Mesodermal cell (in vitro differentiated cells): ENCODE measurements at regions not wholly inside any gene's neighbourhood (a gene's known extent, or its start where the extent isn't known, plus 50 kb on each side); places are given as distances from the start of the nearest gene placed in this dataset.

ENCODE experiments used
- H3K27ac ChIP-seq: 2 replicates; pipeline ENCODE4 v1.7.0; 2013; ENCODE audit warnings: mild to moderate bottlenecking, low read depth, low read length, moderate library complexity; ENCODE audit not compliant: severe bottlenecking
- H3K36me3 ChIP-seq: 2 replicates; pipeline ENCODE4 v1.7.1; 2013; ENCODE audit warnings: mild to moderate bottlenecking, low read length, moderate library complexity; ENCODE audit not compliant: control insufficient read depth, insufficient read depth
- H3K4me1 ChIP-seq: one replicate; pipeline ENCODE4 v1.7.1; 2013; ENCODE audit warnings: mild to moderate bottlenecking, low read length; ENCODE audit not compliant: insufficient read depth, control insufficient read depth, poor library complexity, severe bottlenecking
- H3K4me3 ChIP-seq: 2 replicates; pipeline ENCODE4 v1.7.0; 2013; ENCODE audit warnings: low read length, control low read depth, mild to moderate bottlenecking; ENCODE audit not compliant: insufficient read depth, poor library complexity, severe bottlenecking; ENCODE audit errors: extremely low read depth
- H3K9me3 ChIP-seq: 2 replicates; pipeline ENCODE4 v1.7.1; 2013; ENCODE audit warnings: mild to moderate bottlenecking, low read length, moderate library complexity; ENCODE audit not compliant: control insufficient read depth
- WGBS, 2 experiments: methylation state at CpG; one replicate each; pipeline ENCODE4 v1.1.5; 2013; ENCODE audit warnings: missing lambda C conversion rate in 2 of 2; ENCODE audit not compliant: insufficient coverage in 2 of 2; 5-methylcytosine and 5-hydroxymethylcytosine counted together

GRCh38 chr14:53450871-53451270 lies 297.7 kb upstream of the DDHD1 start:
- Histone ChIP-seq H3K36me3 (no peaks in the 10 kb centered on the region), H3K27ac (no peak overlapping the region), H3K9me3 (no peaks in the 10 kb centered on the region), H3K4me1 (peaks cover 10% of the 10 kb centered on the region), H3K4me3 (no peak overlapping the region)
- 71 to 90% methylated on average over 1 to 3 of the region's 3 CpGs for whole genome bisulfite sequencing, 2 experiments

GRCh38 chr14:53448682-53449081 lies 295.6 kb upstream of the DDHD1 start:
- Histone ChIP-seq H3K4me3 (no peak overlapping the region), H3K4me1 (peaks cover 10% of the 10 kb centered on the region), H3K27ac (no peak overlapping the region), H3K9me3 (no peaks in the 10 kb centered on the region), H3K36me3 (no peaks in the 10 kb centered on the region)
- 60 to 100% methylated on average over 1 to 2 of the region's 2 CpGs for WGBS, 2 experiments

- H3K27ac ChIP-seq, result no peak overlapping the region
- no peaks in the 10 kb centered on the region for H3K36me3 ChIP-seq
- H3K9me3 ChIP-seq, result no peaks in the 10 kb centered on the region
- H3K4me1 ChIP-seq, result peaks cover 6% of the 10 kb centered on the region
- 92 to 93% methylated on average over 3 to 4 of the region's 5 CpGs for WGBS, 2 experiments
- H3K4me3 ChIP-seq, result no peak overlapping the region
Measured at GRCh38 chr14:53444677-53445312, 291.7 kb upstream of the DDHD1 start.

GRCh38 chr14:53441789-53442188 lies 288.7 kb upstream of the DDHD1 start:
- Histone ChIP-seq H3K4me3 (no peak overlapping the region), H3K9me3 (no peaks in the 10 kb centered on the region), H3K4me1 (no peaks in the 10 kb centered on the region), H3K36me3 (no peaks in the 10 kb centered on the region), H3K27ac (no peak overlapping the region)
- 87 to 96% methylated on average over 5 to 6 of the region's 6 CpGs for WGBS, 2 experiments

GRCh38 chr14:53437858-53438257 lies 284.7 kb upstream of the DDHD1 start:
- H3K4me1 ChIP-seq, result no peaks in the 10 kb centered on the region
- no peak overlapping the region for H3K27ac ChIP-seq
- H3K9me3 ChIP-seq, result no peaks in the 10 kb centered on the region
- H3K36me3 ChIP-seq, result no peaks in the 10 kb centered on the region
- no peak overlapping the region for H3K4me3 ChIP-seq

GRCh38 chr14:53432378-53432802 lies 279.3 kb upstream of the DDHD1 start:
- 33 to 38% methylated on average over 1 of the region's 2 CpGs for WGBS, 2 experiments
- H3K27ac ChIP-seq, result no peak overlapping the region
- H3K4me3 ChIP-seq, result no peak overlapping the region
- H3K4me1 ChIP-seq, result no peaks in the 10 kb centered on the region
- no peaks in the 10 kb centered on the region for H3K9me3 ChIP-seq
- H3K36me3 ChIP-seq, result no peaks in the 10 kb centered on the region

GRCh38 chr14:53430870-53431269 lies 277.7 kb upstream of the DDHD1 start:
- no CpG with 5 or more reads among the region's 2 CpGs for WGBS, 2 experiments
- Histone ChIP-seq H3K4me1 (no peaks in the 10 kb centered on the region), H3K4me3 (no peak overlapping the region), H3K36me3 (no peaks in the 10 kb centered on the region), H3K9me3 (no peaks in the 10 kb centered on the region), H3K27ac (no peak overlapping the region)

GRCh38 chr14:53412819-53413675 lies 259.9 kb upstream of the DDHD1 start:
- Histone ChIP-seq H3K4me1 (peaks cover 10% of the 10 kb centered on the region), H3K27ac (no peak overlapping the region), H3K4me3 (no peak overlapping the region), H3K36me3 (no peaks in the 10 kb centered on the region), H3K9me3 (no peaks in the 10 kb centered on the region)
- WGBS, 2 experiments, result no CpG with 5 or more reads among the region's 1 CpG

- H3K9me3 ChIP-seq, result no peaks in the 10 kb centered on the region
- no peaks in the 10 kb centered on the region for H3K36me3 ChIP-seq
- 96 to 97% methylated on average over 3 of the region's 4 CpGs for WGBS, 2 experiments
- no peak overlapping the region for H3K27ac ChIP-seq
- peaks cover 10% of the 10 kb centered on the region for H3K4me1 ChIP-seq
- no peak overlapping the region for H3K4me3 ChIP-seq
Measured at GRCh38 chr14:53411125-53411524, 258.0 kb upstream of the DDHD1 start.

- H3K9me3 ChIP-seq, result no peaks in the 10 kb centered on the region
- H3K4me3 ChIP-seq, result no peak overlapping the region
- H3K36me3 ChIP-seq, result no peaks in the 10 kb centered on the region
- peaks cover 10% of the 10 kb centered on the region for H3K4me1 ChIP-seq
- 89 to 100% methylated on average over 1 to 2 of the region's 4 CpGs for WGBS, 2 experiments
- no peak overlapping the region for H3K27ac ChIP-seq
Measured at GRCh38 chr14:53409969-53410368, 256.8 kb upstream of the DDHD1 start.

- no peaks in the 10 kb centered on the region for H3K36me3 ChIP-seq
- H3K9me3 ChIP-seq, result no peaks in the 10 kb centered on the region
- WGBS, 2 experiments, result no CpG with 5 or more reads among the region's 2 CpGs
- no peak overlapping the region for H3K4me3 ChIP-seq
- no peak overlapping the region for H3K27ac ChIP-seq
- peaks cover 10% of the 10 kb centered on the region for H3K4me1 ChIP-seq
Measured at GRCh38 chr14:53409289-53409688, 256.2 kb upstream of the DDHD1 start.
